ENCODE measurements at regions not wholly inside any gene's neighbourhood (a gene's known extent, or its start where the extent isn't known, plus 50 kb on each side); places are given as distances from the start of the nearest gene placed in this dataset.

- TF ChIP-seq CTCF (IDR thresholded peaks at IDR 0.05) (no peak), EZH2 (IDR thresholded peaks at IDR 0.05) (no peak)
Measured at GRCh38 chr14:30214014-30214413, 286.4 kb upstream of the PRKD1 start.

Measured in neural progenitor cell (in vitro differentiated cells).